GM12878 (cell line): ENCODE measurements at regions not wholly inside any gene's neighbourhood (a gene's known extent, or its start where the extent isn't known, plus 50 kb on each side); places are given as distances from the start of the nearest gene placed in this dataset.

Experiments used
- ATAC-seq: fragments of 200-7000 bp; cut with Tn5 transposase; 3 replicates; pipeline ENCODE4 v1.9.1; 2020; ENCODE audit warnings: mild to moderate bottlenecking, moderate library complexity
- BruUV-seq: library from RNA; stranded (reverse); fragments of 400-500 nt; replicated peaks from 2 replicates; lab custom pipeline; 2021; lab: Mats Ljungman, UMichigan
- CTCF ChIA-PET: fragments of 300-600 bp; sonication (Branson Sonifier 250); formaldehyde crosslinking; extraction: SDS; loops from one replicate; lab custom pipeline; 2021; ENCODE audit warnings: inconsistent platforms; lab: Yijun Ruan, JAX
- POLR2A ChIA-PET: fragments of 350-600 bp; formaldehyde crosslinking; extraction: SDS; loops from one replicate; lab custom pipeline; 2021; ENCODE audit warnings: inconsistent platforms; lab: Charles Lee
- RAD21 ChIA-PET: fragments of 300-600 bp; sonication (Branson Sonifier 250); formaldehyde crosslinking; loops from one replicate; lab custom pipeline; 2023; ENCODE audit warnings: antibody characterized with exemption; ENCODE audit not compliant: unreplicated experiment; lab: Charles Lee
- SMC1A ChIA-PET: fragments of 300-600 bp; sonication (Branson Sonifier 250); formaldehyde crosslinking; loops from one replicate; lab custom pipeline; 2023; ENCODE audit not compliant: unreplicated experiment, uncharacterized antibody; lab: Charles Lee
- DNase-seq: peaks from one replicate; pipeline ENCODE4 v3.0.0-alpha.2; 2011; ENCODE audit warnings: low read depth, low spot score
- FAIRE-seq: peaks from 3 replicates; lab custom pipeline; 2011; peaks lifted over from hg19 to GRCh38; lab: Jason Lieb, UNC
- H2AFZ ChIP-seq: 2 replicates; pipeline ENCODE4 v1.6.0; 2011; ENCODE audit warnings: low read depth, low read length, control low read depth; ENCODE audit not compliant: control insufficient read depth
- H3K27ac ChIP-seq: 2 replicates; pipeline ENCODE4 v1.5.1; 2011; ENCODE audit warnings: control low read depth; ENCODE audit not compliant: control insufficient read depth, insufficient read depth
- H3K27me3 ChIP-seq, 2 experiments: replicated peaks in 1 of 2; 2 replicates each; pipeline versions ENCODE4 v1.6.0 to v1.6.1; 2011; ENCODE audit warnings: low read length in 1 of 2; ENCODE audit not compliant: control insufficient read depth in 2 of 2, insufficient read depth in 2 of 2
- H3K36me3 ChIP-seq, 2 experiments: 2 replicates each; pipeline ENCODE4 v1.5.1; 2011; ENCODE audit warnings: low read length in 1 of 2; ENCODE audit not compliant: control insufficient read depth in 2 of 2, insufficient read depth in 2 of 2
- H3K4me1 ChIP-seq: 2 replicates; pipeline ENCODE4 v1.6.1; 2011; ENCODE audit warnings: mild to moderate bottlenecking, low read length, moderate library complexity, mixed read lengths; ENCODE audit not compliant: control insufficient read depth, insufficient read depth
- H3K4me2 ChIP-seq: 2 replicates; pipeline ENCODE4 v1.6.0; 2011; ENCODE audit warnings: control low read depth; ENCODE audit not compliant: control insufficient read depth, insufficient read depth
- H3K4me3 ChIP-seq: fragments of 200-600 bp; sonication (generic); 2 replicates; pipeline ENCODE4 v1.5.1; 2016
- H3K79me2 ChIP-seq: 2 replicates; pipeline ENCODE4 v1.6.0; 2011; ENCODE audit warnings: low read length; ENCODE audit not compliant: control insufficient read depth, insufficient read depth
- H3K9ac ChIP-seq: 2 replicates; pipeline ENCODE4 v1.8.0; 2011; ENCODE audit warnings: low read length, control low read depth, mixed read lengths; ENCODE audit not compliant: control insufficient read depth, insufficient read depth
- H3K9me3 ChIP-seq: replicated peaks from 3 replicates; pipeline ENCODE4 v1.5.1; 2011; ENCODE audit warnings: mild to moderate bottlenecking, low read length; ENCODE audit not compliant: control insufficient read depth, insufficient read depth
- H4K20me1 ChIP-seq: 2 replicates; pipeline ENCODE4 v1.6.0; 2011; ENCODE audit not compliant: control insufficient read depth, insufficient read depth
- CBX3 ChIP-seq: fragments of 200-600 bp; sonication (generic); IDR thresholded peaks from 2 replicates; pipeline ENCODE4 v1.6.1; 2016; ENCODE audit warnings: low read depth, borderline replicate concordance
- CREB1 ChIP-seq: IDR thresholded peaks from 2 replicates; pipeline ENCODE4 v1.6.1; 2012; ENCODE audit warnings: low read depth, mild to moderate bottlenecking, inconsistent platforms
- E4F1 ChIP-seq: fragments of 450-650 bp; IDR thresholded peaks from 2 replicates; pipeline ENCODE4 v1.6.1; 2018; ENCODE audit warnings: borderline replicate concordance, mild to moderate bottlenecking; ENCODE audit not compliant: partially characterized antibody
- MTA2 ChIP-seq: fragments of 450-650 bp; IDR thresholded peaks from 2 replicates; pipeline ENCODE4 v1.6.1; 2016; ENCODE audit warnings: low read depth, mild to moderate bottlenecking, moderate library complexity
- MXI1 ChIP-seq: fragments of 150-350 bp; IDR thresholded peaks from 2 replicates; pipeline ENCODE4 v1.6.1; 2011; ENCODE audit warnings: low read depth, mild to moderate bottlenecking, inconsistent platforms, low read length, improper control_type of control experiment
- SIX5 ChIP-seq: IDR thresholded peaks from 2 replicates; pipeline ENCODE4 v1.6.1; 2011; ENCODE audit warnings: mild to moderate bottlenecking, low read depth, low read length, moderate library complexity; ENCODE audit not compliant: severe bottlenecking
- SUPT20H ChIP-seq: IDR thresholded peaks from 2 replicates; pipeline ENCODE4 v1.6.1; 2011; ENCODE audit warnings: low read depth, mild to moderate bottlenecking, low read length, moderate library complexity, borderline replicate concordance; ENCODE audit not compliant: control insufficient read depth
- USF2 ChIP-seq: IDR thresholded peaks from 2 replicates; pipeline ENCODE4 v1.6.1; 2011; ENCODE audit warnings: low read depth, low read length, improper control_type of control experiment, borderline replicate concordance
- YY1 ChIP-seq: IDR thresholded peaks from 2 replicates; pipeline ENCODE4 v1.6.1; 2011; ENCODE audit warnings: low read depth, mild to moderate bottlenecking, low read length
- ZNF24 ChIP-seq: fragments of 450-650 bp; IDR thresholded peaks from 2 replicates; pipeline ENCODE4 v1.6.1; 2017; ENCODE audit warnings: antibody characterized with exemption, mild to moderate bottlenecking
- ZNF274 ChIP-seq: IDR thresholded peaks from one replicate; pipeline ENCODE4 v1.8.0; 2011; ENCODE audit not compliant: insufficient read length, insufficient read depth
- ZSCAN29 ChIP-seq: fragments of 450-650 bp; IDR thresholded peaks from 2 replicates; pipeline ENCODE4 v1.6.1; 2017; ENCODE audit warnings: mild to moderate bottlenecking, moderate library complexity
- WGBS: methylation state at CpG from one replicate; pipeline ENCODE4 v1.1.6; 2016; ENCODE audit warnings: low lambda C conversion rate; ENCODE audit not compliant: insufficient replicate concordance, insufficient coverage; ENCODE audit errors: missing lambda C conversion rate; 5-methylcytosine and 5-hydroxymethylcytosine counted together
- in situ Hi-C: fragments of 300-500 bp; cut with MboI; formaldehyde crosslinking; loops from 9 replicates; pipeline ENCODE4 v1.14.3; 2018; ENCODE audit warnings: mixed read lengths
- intact Hi-C: fragments of 100-400 bp; cut with micrococcal nuclease; formaldehyde crosslinking; loops from one replicate; pipeline ENCODE4 v1.14.2; 2022; ENCODE audit not compliant: unreplicated experiment
- TF ChIP-seq, protein P1 (sequence below): fragments of 450-650 bp; IDR thresholded peaks from 2 replicates; pipeline ENCODE4 v1.6.1; 2016; ENCODE audit warnings: mild to moderate bottlenecking, moderate library complexity, borderline replicate concordance

- Histone ChIP-seq H3K27me3 (no peaks in the 10 kb centered on the region), H3K9ac (no peak overlapping the region), H3K4me1 (no peaks in the 10 kb centered on the region), H3K4me2 (no peak overlapping the region), H4K20me1 (no peaks in the 10 kb centered on the region), H2AFZ (no peak overlapping the region), H3K9me3 (no peaks in the 10 kb centered on the region), H3K27ac (no peak overlapping the region), H3K79me2 (no peaks in the 10 kb centered on the region), H3K4me3 (no peak overlapping the region), H3K36me3 (no peaks in the 10 kb centered on the region)
- ATAC-seq (no peak), DNase-seq (no peak), FAIRE-seq (no peak)
- 32% methylated on average over 7 of the region's 7 CpGs for WGBS
- ChIA-PET SMC1A (no interaction called here), RAD21 (no interaction called here), CTCF (no interaction called here), POLR2A (no interaction called here)
- intact Hi-C loops = no loop called here
- in situ Hi-C loops = no loop called here
- TF ChIP-seq ZNF24 = no peak
- TF ChIP-seq CBX3 = no peak
- TF ChIP-seq SUPT20H = no peak
- TF ChIP-seq SIX5 = no peak
- TF ChIP-seq MXI1 = no peak
- TF ChIP-seq CREB1 = no peak
- no peak for TF ChIP-seq E4F1
- TF ChIP-seq YY1 = no peak
- TF ChIP-seq MTA2 = no peak
- no peak for TF ChIP-seq USF2
- no peak for TF ChIP-seq ZSCAN29
- TF ChIP-seq ZNF274 = no peak
- TF ChIP-seq, protein P1, sequence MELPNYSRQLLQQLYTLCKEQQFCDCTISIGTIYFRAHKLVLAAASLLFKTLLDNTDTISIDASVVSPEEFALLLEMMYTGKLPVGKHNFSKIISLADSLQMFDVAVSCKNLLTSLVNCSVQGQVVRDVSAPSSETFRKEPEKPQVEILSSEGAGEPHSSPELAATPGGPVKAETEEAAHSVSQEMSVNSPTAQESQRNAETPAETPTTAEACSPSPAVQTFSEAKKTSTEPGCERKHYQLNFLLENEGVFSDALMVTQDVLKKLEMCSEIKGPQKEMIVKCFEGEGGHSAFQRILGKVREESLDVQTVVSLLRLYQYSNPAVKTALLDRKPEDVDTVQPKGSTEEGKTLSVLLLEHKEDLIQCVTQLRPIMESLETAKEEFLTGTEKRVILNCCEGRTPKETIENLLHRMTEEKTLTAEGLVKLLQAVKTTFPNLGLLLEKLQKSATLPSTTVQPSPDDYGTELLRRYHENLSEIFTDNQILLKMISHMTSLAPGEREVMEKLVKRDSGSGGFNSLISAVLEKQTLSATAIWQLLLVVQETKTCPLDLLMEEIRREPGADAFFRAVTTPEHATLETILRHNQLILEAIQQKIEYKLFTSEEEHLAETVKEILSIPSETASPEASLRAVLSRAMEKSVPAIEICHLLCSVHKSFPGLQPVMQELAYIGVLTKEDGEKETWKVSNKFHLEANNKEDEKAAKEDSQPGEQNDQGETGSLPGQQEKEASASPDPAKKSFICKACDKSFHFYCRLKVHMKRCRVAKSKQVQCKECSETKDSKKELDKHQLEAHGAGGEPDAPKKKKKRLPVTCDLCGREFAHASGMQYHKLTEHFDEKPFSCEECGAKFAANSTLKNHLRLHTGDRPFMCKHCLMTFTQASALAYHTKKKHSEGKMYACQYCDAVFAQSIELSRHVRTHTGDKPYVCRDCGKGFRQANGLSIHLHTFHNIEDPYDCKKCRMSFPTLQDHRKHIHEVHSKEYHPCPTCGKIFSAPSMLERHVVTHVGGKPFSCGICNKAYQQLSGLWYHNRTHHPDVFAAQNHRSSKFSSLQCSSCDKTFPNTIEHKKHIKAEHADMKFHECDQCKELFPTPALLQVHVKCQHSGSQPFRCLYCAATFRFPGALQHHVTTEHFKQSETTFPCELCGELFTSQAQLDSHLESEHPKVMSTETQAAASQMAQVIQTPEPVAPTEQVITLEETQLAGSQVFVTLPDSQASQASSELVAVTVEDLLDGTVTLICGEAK = no peak
- BruUV-seq = no TSS peak
Observed at GRCh38 chr9:78767490-78767889, 470.6 kb downstream of the PSAT1 start.
